ENCODE measurements at regions not wholly inside any gene's neighbourhood (a gene's known extent, or its start where the extent isn't known, plus 50 kb on each side); places are given as distances from the start of the nearest gene placed in this dataset.

DNA sequence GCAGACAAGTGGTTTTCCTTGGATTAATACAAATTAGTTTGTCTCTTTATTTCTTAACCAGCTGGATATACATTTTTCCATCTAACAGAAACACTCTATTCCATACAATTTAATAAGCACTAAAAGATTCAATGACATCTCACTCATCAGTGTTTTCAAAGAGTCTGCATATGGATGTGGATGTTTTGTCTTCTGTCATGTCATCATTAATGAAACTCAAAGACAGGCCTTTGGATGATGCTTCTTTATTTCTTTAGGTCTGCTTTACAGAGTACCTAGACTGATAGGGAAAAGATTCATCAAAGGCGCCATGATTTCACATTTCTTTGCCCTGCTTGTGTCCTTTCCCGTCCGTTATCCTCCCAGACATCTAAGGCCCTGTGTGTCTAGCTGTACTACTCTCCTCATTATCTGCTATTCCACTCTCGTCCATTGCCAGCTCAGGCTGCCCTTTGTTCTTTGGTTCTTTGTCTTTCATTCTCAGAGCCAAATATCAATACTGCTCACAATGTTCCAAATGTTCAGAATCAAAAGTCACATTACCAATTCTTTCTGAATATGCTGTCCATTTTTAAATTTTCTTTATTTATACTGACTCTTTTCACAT is 232.3 kb upstream of the CHAC2 start:
- Histone ChIP-seq H3K79me2 (ENCODE audit: control insufficient read depth, insufficient read depth, low read length) (no peaks in the 10 kb centered on the region), H3K4me2 (ENCODE audit: control insufficient read depth, extremely low read depth, insufficient read depth, low read depth, low read length) (no peak overlapping the region), H3K36me3 (ENCODE audit: control insufficient read depth in 2 of 2, extremely low read depth in 1 of 2, insufficient read depth in 2 of 2, low read length in 2 of 2) (no peaks in the 10 kb centered on the region), H3K9me3 (ENCODE audit: control insufficient read depth, low read depth, low read length) (no peaks in the 10 kb centered on the region), H3K9me1 (ENCODE audit: control insufficient read depth, extremely low read depth, insufficient read depth, low read length) (no peaks in the 10 kb centered on the region), H3K27ac (ENCODE audit: control insufficient read depth, insufficient read depth, low read length) (no peak overlapping the region), H3K4me1 (ENCODE audit: control insufficient read depth, extremely low read depth, insufficient read depth, low read length) (no peaks in the 10 kb centered on the region), H3K27me3 (ENCODE audit: control insufficient read depth, extremely low read depth, insufficient read depth, low read length) (no peaks in the 10 kb centered on the region), H2AFZ (ENCODE audit: control insufficient read depth, low read length) (no peak overlapping the region), H4K20me1 (ENCODE audit: control insufficient read depth, extremely low read depth, insufficient read depth, low read length) (no peaks in the 10 kb centered on the region), H3K4me3 (ENCODE audit: control insufficient read depth in 2 of 3, extremely low read depth in 1 of 3, insufficient read depth in 2 of 3, low read depth in 1 of 3, low read length in 3 of 3) (no peak overlapping the region), H3K9ac (ENCODE audit: control insufficient read depth, extremely low read depth, insufficient read depth, low read length) (no peak overlapping the region)
- FAIRE-seq (no peak), DNase-seq (ENCODE audit: low read depth, low spot score) (no peak)
- dilution Hi-C loops (cut with MboI; ENCODE audit: extremely low pct_ligation_motif_present, low sequenced_read_pairs): no loop called here
- no peak for TF ChIP-seq EZH2 (IDR thresholded peaks at IDR 0.05; ENCODE audit: low read length)
- TF ChIP-seq, protein P1, sequence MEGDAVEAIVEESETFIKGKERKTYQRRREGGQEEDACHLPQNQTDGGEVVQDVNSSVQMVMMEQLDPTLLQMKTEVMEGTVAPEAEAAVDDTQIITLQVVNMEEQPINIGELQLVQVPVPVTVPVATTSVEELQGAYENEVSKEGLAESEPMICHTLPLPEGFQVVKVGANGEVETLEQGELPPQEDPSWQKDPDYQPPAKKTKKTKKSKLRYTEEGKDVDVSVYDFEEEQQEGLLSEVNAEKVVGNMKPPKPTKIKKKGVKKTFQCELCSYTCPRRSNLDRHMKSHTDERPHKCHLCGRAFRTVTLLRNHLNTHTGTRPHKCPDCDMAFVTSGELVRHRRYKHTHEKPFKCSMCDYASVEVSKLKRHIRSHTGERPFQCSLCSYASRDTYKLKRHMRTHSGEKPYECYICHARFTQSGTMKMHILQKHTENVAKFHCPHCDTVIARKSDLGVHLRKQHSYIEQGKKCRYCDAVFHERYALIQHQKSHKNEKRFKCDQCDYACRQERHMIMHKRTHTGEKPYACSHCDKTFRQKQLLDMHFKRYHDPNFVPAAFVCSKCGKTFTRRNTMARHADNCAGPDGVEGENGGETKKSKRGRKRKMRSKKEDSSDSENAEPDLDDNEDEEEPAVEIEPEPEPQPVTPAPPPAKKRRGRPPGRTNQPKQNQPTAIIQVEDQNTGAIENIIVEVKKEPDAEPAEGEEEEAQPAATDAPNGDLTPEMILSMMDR (optimal IDR thresholded peaks at IDR 0.05 in 1 of 3, IDR thresholded peaks at IDR 0.05 in 1 of 3, conservative IDR thresholded peaks at IDR 0.05 in 1 of 3; ENCODE audit: extremely low read depth in 1 of 3, insufficient read depth in 2 of 3, low read length in 3 of 3): no peak

DNA sequence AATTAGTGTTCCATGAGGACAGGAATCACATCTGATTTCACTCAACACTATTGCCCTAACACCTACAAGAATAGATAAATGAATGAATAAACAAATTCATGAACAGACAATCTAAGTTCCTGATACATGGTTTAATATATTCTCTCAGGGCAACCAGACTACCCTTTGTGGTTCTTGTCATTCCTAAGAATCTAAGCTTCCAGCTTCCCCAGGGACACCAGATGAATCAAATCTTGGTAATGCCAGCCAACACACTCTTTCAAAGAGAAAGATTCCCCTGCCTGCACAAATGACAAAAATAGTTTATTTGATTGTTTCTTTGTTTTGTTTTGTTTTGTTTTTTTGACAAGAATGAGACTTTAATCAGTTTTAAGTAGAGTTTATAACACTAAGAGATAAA is 237.5 kb upstream of the CHAC2 start:
- dilution Hi-C loops (cut with MboI; ENCODE audit: extremely low pct_ligation_motif_present, low sequenced_read_pairs): no loop called here
- H3K9ac ChIP-seq (ENCODE audit: control insufficient read depth, extremely low read depth, insufficient read depth, low read length): no peak overlapping the region
- no peaks in the 10 kb centered on the region for H3K79me2 ChIP-seq (ENCODE audit: control insufficient read depth, insufficient read depth, low read length)
- no peak overlapping the region for H3K4me3 ChIP-seq (ENCODE audit: control insufficient read depth in 2 of 3, extremely low read depth in 1 of 3, insufficient read depth in 2 of 3, low read depth in 1 of 3, low read length in 3 of 3)
- H3K9me3 ChIP-seq (ENCODE audit: control insufficient read depth, low read depth, low read length): no peaks in the 10 kb centered on the region
- H2AFZ ChIP-seq (ENCODE audit: control insufficient read depth, low read length): no peak overlapping the region
- FAIRE-seq: no peak
- no peaks in the 10 kb centered on the region for H3K27me3 ChIP-seq (ENCODE audit: control insufficient read depth, extremely low read depth, insufficient read depth, low read length)
- no peaks in the 10 kb centered on the region for H4K20me1 ChIP-seq (ENCODE audit: control insufficient read depth, extremely low read depth, insufficient read depth, low read length)
- H3K4me1 ChIP-seq (ENCODE audit: control insufficient read depth, extremely low read depth, insufficient read depth, low read length): no peaks in the 10 kb centered on the region
- H3K36me3 ChIP-seq (ENCODE audit: control insufficient read depth in 2 of 2, extremely low read depth in 1 of 2, insufficient read depth in 2 of 2, low read length in 2 of 2): no peaks in the 10 kb centered on the region
- no peak overlapping the region for H3K4me2 ChIP-seq (ENCODE audit: control insufficient read depth, extremely low read depth, insufficient read depth, low read depth, low read length)
- no peak overlapping the region for H3K27ac ChIP-seq (ENCODE audit: control insufficient read depth, insufficient read depth, low read length)
- TF ChIP-seq, protein P1 (optimal IDR thresholded peaks at IDR 0.05 in 1 of 3, IDR thresholded peaks at IDR 0.05 in 1 of 3, conservative IDR thresholded peaks at IDR 0.05 in 1 of 3; ENCODE audit: extremely low read depth in 1 of 3, insufficient read depth in 2 of 3, low read length in 3 of 3): no peak
- no peak for TF ChIP-seq EZH2 (IDR thresholded peaks at IDR 0.05; ENCODE audit: low read length)
- H3K9me1 ChIP-seq (ENCODE audit: control insufficient read depth, extremely low read depth, insufficient read depth, low read length): no peaks in the 10 kb centered on the region
- no peak for DNase-seq (ENCODE audit: low read depth, low spot score)
